ENCODE measurements at regions not wholly inside any gene's neighbourhood (a gene's known extent, or its start where the extent isn't known, plus 50 kb on each side); places are given as distances from the start of the nearest gene placed in this dataset.
"Not testable (repeated sequence)": the region's sequence is repeated elsewhere in the genome, so short reads cannot be mapped to it uniquely, and the experiment has no call there.

DNA sequence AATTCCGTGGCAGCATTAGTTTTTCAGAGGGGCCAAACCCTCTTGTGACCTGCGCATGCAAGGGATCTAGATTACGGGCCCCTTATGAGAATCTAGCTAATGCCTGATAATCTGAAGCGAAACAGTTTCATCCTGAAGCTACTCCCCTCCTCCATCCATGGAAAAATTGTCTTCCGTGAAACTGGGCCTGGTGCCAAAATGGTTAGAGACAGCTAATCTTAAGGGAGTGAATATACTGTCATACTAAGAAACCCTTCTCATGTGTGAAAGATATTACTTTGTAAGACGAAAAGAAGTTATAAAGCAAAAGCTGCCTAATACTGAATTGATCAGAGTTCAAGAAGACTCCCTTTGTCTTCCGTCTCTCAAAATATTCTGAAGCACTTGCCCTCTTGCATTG lies 166.3 kb downstream of the DUSP10 start:
- H3K4me3 ChIP-seq: no peak overlapping the region
- H3K27ac ChIP-seq: no peak overlapping the region
- H3K27me3 ChIP-seq: no peaks in the 10 kb centered on the region
- intact Hi-C loops (cut with DNase I): no loop called here
- 38 to 49% (median 43%) methylated on average over 7 of the region's 7 CpGs for WGBS, 3 donors
- no peaks in the 10 kb centered on the region for H3K36me3 ChIP-seq
- no peak for DNase-seq
- TF ChIP-seq, protein P1, sequence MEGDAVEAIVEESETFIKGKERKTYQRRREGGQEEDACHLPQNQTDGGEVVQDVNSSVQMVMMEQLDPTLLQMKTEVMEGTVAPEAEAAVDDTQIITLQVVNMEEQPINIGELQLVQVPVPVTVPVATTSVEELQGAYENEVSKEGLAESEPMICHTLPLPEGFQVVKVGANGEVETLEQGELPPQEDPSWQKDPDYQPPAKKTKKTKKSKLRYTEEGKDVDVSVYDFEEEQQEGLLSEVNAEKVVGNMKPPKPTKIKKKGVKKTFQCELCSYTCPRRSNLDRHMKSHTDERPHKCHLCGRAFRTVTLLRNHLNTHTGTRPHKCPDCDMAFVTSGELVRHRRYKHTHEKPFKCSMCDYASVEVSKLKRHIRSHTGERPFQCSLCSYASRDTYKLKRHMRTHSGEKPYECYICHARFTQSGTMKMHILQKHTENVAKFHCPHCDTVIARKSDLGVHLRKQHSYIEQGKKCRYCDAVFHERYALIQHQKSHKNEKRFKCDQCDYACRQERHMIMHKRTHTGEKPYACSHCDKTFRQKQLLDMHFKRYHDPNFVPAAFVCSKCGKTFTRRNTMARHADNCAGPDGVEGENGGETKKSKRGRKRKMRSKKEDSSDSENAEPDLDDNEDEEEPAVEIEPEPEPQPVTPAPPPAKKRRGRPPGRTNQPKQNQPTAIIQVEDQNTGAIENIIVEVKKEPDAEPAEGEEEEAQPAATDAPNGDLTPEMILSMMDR (IDR thresholded peaks at IDR 0.05): no peak
- TF ChIP-seq EP300 (IDR thresholded peaks at IDR 0.05) (no peak), POLR2A (IDR thresholded peaks at IDR 0.05) (no peak)
- H3K4me1 ChIP-seq (ENCODE audit: insufficient read depth): no peaks in the 10 kb centered on the region
- no peaks in the 10 kb centered on the region for H3K9me3 ChIP-seq

DNA sequence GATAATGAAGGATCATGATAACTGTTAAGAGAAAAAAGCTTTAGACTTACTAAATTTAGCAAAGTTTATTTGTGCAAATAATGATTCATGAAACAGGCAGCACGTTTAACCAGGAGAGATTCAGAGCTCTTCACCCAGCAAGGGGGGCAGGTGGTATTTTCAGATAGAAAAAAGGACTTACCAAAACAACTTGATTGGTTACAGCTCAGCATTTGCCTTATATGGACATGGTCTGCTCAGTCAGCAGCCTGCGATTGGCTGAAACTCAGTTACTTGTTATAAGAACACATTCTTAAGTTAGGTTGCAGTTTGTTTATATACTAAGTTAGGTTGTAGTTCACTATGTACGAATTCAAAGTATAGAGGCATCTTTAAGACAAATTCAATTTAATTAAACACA lies 165.6 kb downstream of the DUSP10 start:
- no peak overlapping the region for H3K27ac ChIP-seq
- no peak for DNase-seq

DNA sequence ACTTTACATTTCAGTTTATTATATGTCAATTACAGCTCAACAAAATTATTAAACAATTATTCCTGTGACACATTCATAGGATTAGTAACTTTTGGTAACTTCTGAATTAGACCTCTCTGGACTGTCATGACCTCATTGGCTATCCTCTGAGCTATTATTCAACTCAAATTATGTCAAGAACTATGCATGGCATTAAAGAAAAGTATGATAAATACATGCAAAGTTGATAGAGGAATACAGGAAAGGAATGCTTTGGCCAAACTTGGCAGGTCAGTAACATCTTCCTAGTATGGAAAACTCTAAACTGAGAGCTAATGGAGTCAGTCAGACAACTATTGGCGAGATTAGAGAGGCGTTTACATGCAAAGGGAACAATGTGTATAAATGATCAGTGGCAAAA lies 158.4 kb downstream of the DUSP10 start:
- intact Hi-C loops (cut with DNase I): no loop called here
- no peaks in the 10 kb centered on the region for H3K36me3 ChIP-seq
- TF ChIP-seq, protein P1 (IDR thresholded peaks at IDR 0.05): no peak
- TF ChIP-seq EP300 (IDR thresholded peaks at IDR 0.05) (no peak), POLR2A (IDR thresholded peaks at IDR 0.05) (no peak)
- no peak overlapping the region for H3K4me3 ChIP-seq
- H3K9me3 ChIP-seq: no peaks in the 10 kb centered on the region
- no peaks in the 10 kb centered on the region for H3K4me1 ChIP-seq (ENCODE audit: insufficient read depth)
- WGBS, 3 donors: 65 to 76% (median 72%) methylated on average over 2 of the region's 2 CpGs
- H3K27me3 ChIP-seq: no peaks in the 10 kb centered on the region
- DNase-seq: no peak
- no peak overlapping the region for H3K27ac ChIP-seq

More for the DNA sequence above, 165.6 kb downstream of the DUSP10 start:
- Histone ChIP-seq H3K36me3 (no peaks in the 10 kb centered on the region), H3K27me3 (no peaks in the 10 kb centered on the region), H3K4me1 (ENCODE audit: insufficient read depth) (no peaks in the 10 kb centered on the region), H3K4me3 (no peak overlapping the region), H3K9me3 (no peaks in the 10 kb centered on the region)
- TF ChIP-seq EP300 (IDR thresholded peaks at IDR 0.05) (no peak), POLR2A (IDR thresholded peaks at IDR 0.05) (no peak)
- TF ChIP-seq, protein P1 (IDR thresholded peaks at IDR 0.05): no peak
- intact Hi-C loops (cut with DNase I): no loop called here
- WGBS, 3 donors: 50 to 61% (median 52%) methylated on average over 3 of the region's 3 CpGs

DNA sequence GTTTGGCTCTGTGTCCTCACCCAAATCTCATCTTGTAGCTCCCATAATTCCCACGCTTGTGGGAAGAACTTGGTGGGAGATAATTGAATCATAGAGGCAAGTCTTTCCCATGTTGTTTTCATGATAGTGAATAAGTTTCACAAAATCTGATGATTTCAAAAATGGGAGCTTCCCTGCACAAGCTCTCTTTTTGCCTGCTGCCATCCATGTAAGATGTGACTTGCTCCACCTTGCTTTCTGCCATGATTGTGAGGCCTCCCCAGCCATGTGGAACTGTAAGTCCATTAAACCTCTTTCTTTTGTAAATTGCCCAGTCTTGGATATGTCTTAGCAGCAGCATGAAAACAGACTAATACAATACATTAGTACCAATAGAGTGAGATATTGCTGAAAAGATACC lies 154.9 kb downstream of the DUSP10 start:
- WGBS, 3 donors: 82 to 98% (median 94%) methylated on average over 1 of the region's 1 CpG
- intact Hi-C loops (cut with DNase I); H3K36me3 ChIP-seq; H3K4me3 ChIP-seq; H3K9me3 ChIP-seq; H3K4me1 ChIP-seq (ENCODE audit: insufficient read depth); H3K27me3 ChIP-seq; H3K27ac ChIP-seq; DNase-seq: not testable (repeated sequence)

DNA sequence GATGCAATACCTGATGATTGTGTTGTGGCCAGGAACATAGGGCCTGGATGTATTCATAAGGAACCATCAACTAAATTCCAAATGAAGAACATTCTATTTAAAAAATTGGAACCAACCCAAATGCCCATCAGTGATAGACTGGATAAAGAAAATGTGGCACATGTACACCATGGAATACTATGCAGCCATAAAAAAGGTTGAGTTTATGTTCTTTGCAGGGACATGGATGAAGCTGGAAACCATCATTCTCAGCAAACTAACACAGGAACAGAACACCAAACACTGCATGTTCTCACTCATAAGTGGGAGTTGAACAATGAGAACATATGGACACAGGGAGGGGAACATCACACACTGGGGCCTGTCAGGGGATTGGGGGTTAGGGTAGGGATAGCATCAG lies 150.6 kb downstream of the DUSP10 start:
- intact Hi-C loops (cut with DNase I); H3K27ac ChIP-seq; H3K4me3 ChIP-seq; DNase-seq; H3K36me3 ChIP-seq; H3K27me3 ChIP-seq; H3K4me1 ChIP-seq (ENCODE audit: insufficient read depth); H3K9me3 ChIP-seq: not testable (repeated sequence)

DNA sequence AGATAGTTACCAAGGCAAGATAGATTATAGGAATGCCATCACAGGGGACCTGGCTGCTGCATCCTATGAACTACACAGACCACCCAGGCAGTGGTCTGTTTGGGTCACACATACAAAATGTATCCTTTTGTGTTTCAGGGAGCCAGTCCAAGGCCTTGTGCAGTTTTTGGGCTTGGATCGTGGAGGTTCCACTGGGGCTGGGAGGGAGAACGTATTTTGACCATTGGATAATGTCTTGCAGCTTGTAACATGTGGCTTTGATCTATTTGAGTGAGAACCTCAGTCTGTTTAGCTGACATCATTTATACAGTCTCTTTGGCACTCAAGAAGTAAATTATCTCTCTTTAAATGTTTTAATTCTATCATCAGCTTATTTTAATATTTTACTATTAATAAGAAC lies 147.3 kb downstream of the DUSP10 start:
- intact Hi-C loops (cut with DNase I): no loop called here
- 26 to 33% (median 31%) methylated on average over 2 of the region's 2 CpGs for WGBS, 3 donors

More for the DNA sequence above, 147.3 kb downstream of the DUSP10 start:
- DNase-seq: no peak
- no peaks in the 10 kb centered on the region for H3K36me3 ChIP-seq
- no peaks in the 10 kb centered on the region for H3K9me3 ChIP-seq
- no peak overlapping the region for H3K27ac ChIP-seq
- H3K27me3 ChIP-seq: no peaks in the 10 kb centered on the region
- no peak overlapping the region for H3K4me3 ChIP-seq
- no peaks in the 10 kb centered on the region for H3K4me1 ChIP-seq (ENCODE audit: insufficient read depth)
- TF ChIP-seq EP300 (IDR thresholded peaks at IDR 0.05): no peak
- TF ChIP-seq POLR2A (IDR thresholded peaks at IDR 0.05): no peak
